ENCODE measurements at regions not wholly inside any gene's neighbourhood (a gene's known extent, or its start where the extent isn't known, plus 50 kb on each side); places are given as distances from the start of the nearest gene placed in this dataset.

DNA sequence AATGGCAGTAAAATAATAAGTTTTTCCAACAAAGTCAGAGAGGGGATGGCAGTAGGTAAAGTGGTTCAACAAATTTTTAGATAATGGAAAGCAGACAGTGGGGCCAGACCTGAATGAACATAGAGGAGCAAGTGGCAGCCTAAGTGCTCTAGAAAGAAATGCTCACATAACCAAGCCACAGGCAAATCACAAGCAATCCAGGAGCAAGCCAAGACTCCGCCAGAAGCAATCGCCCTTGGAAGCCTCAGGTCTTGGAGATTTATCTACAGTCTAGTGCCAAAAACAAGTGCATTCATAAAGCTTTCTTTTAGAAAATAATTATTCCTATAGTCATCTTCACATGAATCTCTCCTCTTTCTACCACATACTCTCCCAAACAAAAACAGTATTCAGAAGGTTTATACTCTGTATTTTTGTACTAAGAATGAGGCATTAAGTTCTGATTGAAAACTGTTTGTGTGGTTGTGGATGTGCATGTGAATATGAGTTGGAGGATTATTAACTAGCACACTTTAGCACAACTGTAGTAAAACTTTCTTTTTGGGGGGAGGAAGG is 375.5 kb downstream of the CDH9 start:
- no peak overlapping the region for H2AFZ ChIP-seq (ENCODE audit: low read depth, low read length)
- no peak overlapping the region for H3K4me2 ChIP-seq (ENCODE audit: low read length)
- no peak overlapping the region for H3K27ac Mint-ChIP-seq (ENCODE audit: unreplicated experiment)
- H3K79me2 ChIP-seq (ENCODE audit: insufficient read depth, low read length): no peaks in the 10 kb centered on the region
- no peak overlapping the region for H3K4me3 Mint-ChIP-seq (ENCODE audit: unreplicated experiment)
- H3K27ac ChIP-seq (ENCODE audit: low read depth, low read length): no peak overlapping the region
- H3K9me3 ChIP-seq (ENCODE audit: insufficient read depth, low read depth, low read length): peaks cover 3% of the 10 kb centered on the region
- no peaks in the 10 kb centered on the region for H3K36me3 Mint-ChIP-seq (ENCODE audit: low read depth, unreplicated experiment)
- no peak overlapping the region for H3K4me3 ChIP-seq (ENCODE audit: insufficient read depth, low read depth, low read length)
- no peaks in the 10 kb centered on the region for H3K27me3 ChIP-seq (ENCODE audit: insufficient read depth, low read length)
- TF ChIP-seq, protein P1, sequence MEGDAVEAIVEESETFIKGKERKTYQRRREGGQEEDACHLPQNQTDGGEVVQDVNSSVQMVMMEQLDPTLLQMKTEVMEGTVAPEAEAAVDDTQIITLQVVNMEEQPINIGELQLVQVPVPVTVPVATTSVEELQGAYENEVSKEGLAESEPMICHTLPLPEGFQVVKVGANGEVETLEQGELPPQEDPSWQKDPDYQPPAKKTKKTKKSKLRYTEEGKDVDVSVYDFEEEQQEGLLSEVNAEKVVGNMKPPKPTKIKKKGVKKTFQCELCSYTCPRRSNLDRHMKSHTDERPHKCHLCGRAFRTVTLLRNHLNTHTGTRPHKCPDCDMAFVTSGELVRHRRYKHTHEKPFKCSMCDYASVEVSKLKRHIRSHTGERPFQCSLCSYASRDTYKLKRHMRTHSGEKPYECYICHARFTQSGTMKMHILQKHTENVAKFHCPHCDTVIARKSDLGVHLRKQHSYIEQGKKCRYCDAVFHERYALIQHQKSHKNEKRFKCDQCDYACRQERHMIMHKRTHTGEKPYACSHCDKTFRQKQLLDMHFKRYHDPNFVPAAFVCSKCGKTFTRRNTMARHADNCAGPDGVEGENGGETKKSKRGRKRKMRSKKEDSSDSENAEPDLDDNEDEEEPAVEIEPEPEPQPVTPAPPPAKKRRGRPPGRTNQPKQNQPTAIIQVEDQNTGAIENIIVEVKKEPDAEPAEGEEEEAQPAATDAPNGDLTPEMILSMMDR (IDR thresholded peaks at IDR 0.05; ENCODE audit: insufficient read depth, low read depth, low read length): no peak
- no peak for TF ChIP-seq EZH2 (IDR thresholded peaks at IDR 0.05; ENCODE audit: insufficient read depth, low read length)
- DNase-seq (ENCODE audit: low read depth) (no peak), FAIRE-seq (no peak)
- no peak overlapping the region for H3K9ac ChIP-seq (ENCODE audit: low read length)
- no peaks in the 10 kb centered on the region for H3K4me1 ChIP-seq (ENCODE audit: insufficient read depth, low read length)
- no peaks in the 10 kb centered on the region for H3K4me1 Mint-ChIP-seq (ENCODE audit: low read depth, unreplicated experiment)
- peaks cover 2% of the 10 kb centered on the region for H3K9me3 Mint-ChIP-seq (ENCODE audit: unreplicated experiment)
- H3K36me3 ChIP-seq (ENCODE audit: insufficient read depth, low read length): no peaks in the 10 kb centered on the region
- no peaks in the 10 kb centered on the region for H4K20me1 ChIP-seq (ENCODE audit: insufficient read depth, low read length)
- H3K27me3 Mint-ChIP-seq (ENCODE audit: low read depth, unreplicated experiment): no peaks in the 10 kb centered on the region

DNA sequence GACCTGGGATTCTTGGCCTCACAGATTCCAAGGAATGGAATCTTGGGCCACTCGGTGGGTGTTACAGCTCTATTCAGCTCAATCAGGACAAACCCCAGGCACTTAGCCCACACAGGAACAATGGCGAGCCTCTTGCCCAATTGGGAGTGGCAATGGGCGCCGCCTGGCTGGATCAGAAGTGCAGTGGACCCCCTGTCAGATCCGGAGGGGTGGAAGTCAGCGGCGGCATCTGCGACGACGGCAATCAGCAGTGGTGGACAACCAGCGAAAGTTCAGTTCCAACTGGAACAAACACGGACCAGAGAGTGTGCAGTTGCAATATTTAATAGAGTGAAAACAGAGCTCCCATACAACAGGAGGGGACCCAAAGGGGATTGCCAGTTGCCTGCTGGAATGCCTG is 378.3 kb downstream of the CDH9 start:
- H3K27me3 Mint-ChIP-seq (ENCODE audit: low read depth, unreplicated experiment): no peaks in the 10 kb centered on the region
- H3K36me3 Mint-ChIP-seq (ENCODE audit: low read depth, unreplicated experiment): no peaks in the 10 kb centered on the region
- H4K20me1 ChIP-seq (ENCODE audit: insufficient read depth, low read length): no peaks in the 10 kb centered on the region
- no peak overlapping the region for H3K4me3 Mint-ChIP-seq (ENCODE audit: unreplicated experiment)
- no peak overlapping the region for H3K4me2 ChIP-seq (ENCODE audit: low read length)
- TF ChIP-seq, protein P1 (IDR thresholded peaks at IDR 0.05; ENCODE audit: insufficient read depth, low read depth, low read length): no peak
- TF ChIP-seq EZH2 (IDR thresholded peaks at IDR 0.05; ENCODE audit: insufficient read depth, low read length): no peak
- H3K9me3 Mint-ChIP-seq (ENCODE audit: unreplicated experiment): peaks cover 4% of the 10 kb centered on the region
- no peaks in the 10 kb centered on the region for H3K27me3 ChIP-seq (ENCODE audit: insufficient read depth, low read length)
- H3K4me3 ChIP-seq (ENCODE audit: insufficient read depth, low read depth, low read length): no peak overlapping the region
- FAIRE-seq (no peak), DNase-seq (ENCODE audit: low read depth) (no peak)
- H3K9ac ChIP-seq (ENCODE audit: low read length): no peak overlapping the region
- H2AFZ ChIP-seq (ENCODE audit: low read depth, low read length): no peak overlapping the region
- peaks cover 3% of the 10 kb centered on the region for H3K9me3 ChIP-seq (ENCODE audit: insufficient read depth, low read depth, low read length)
- H3K36me3 ChIP-seq (ENCODE audit: insufficient read depth, low read length): no peaks in the 10 kb centered on the region
- H3K79me2 ChIP-seq (ENCODE audit: insufficient read depth, low read length): no peaks in the 10 kb centered on the region
- no peak overlapping the region for H3K27ac Mint-ChIP-seq (ENCODE audit: unreplicated experiment)
- no peak overlapping the region for H3K27ac ChIP-seq (ENCODE audit: low read depth, low read length)
- no peaks in the 10 kb centered on the region for H3K4me1 ChIP-seq (ENCODE audit: insufficient read depth, low read length)
- H3K4me1 Mint-ChIP-seq (ENCODE audit: low read depth, unreplicated experiment): no peaks in the 10 kb centered on the region

GRCh38 chr5:26649000-26649399 is 389.4 kb downstream of the CDH9 start:
- TF ChIP-seq EZH2 (IDR thresholded peaks at IDR 0.05; ENCODE audit: insufficient read depth, low read length): no peak
- TF ChIP-seq, protein P1 (IDR thresholded peaks at IDR 0.05; ENCODE audit: insufficient read depth, low read depth, low read length): no peak
- H3K27ac Mint-ChIP-seq (ENCODE audit: unreplicated experiment): peak overlapping the region; percentile 12
- Histone ChIP-seq H3K27me3 (ENCODE audit: insufficient read depth, low read length) (no peaks in the 10 kb centered on the region), H3K79me2 (ENCODE audit: insufficient read depth, low read length) (no peaks in the 10 kb centered on the region), H3K4me1 (ENCODE audit: insufficient read depth, low read length) (no peaks in the 10 kb centered on the region), H3K36me3 (ENCODE audit: insufficient read depth, low read length) (no peaks in the 10 kb centered on the region), H3K4me3 (ENCODE audit: insufficient read depth, low read depth, low read length) (no peak overlapping the region), H4K20me1 (ENCODE audit: insufficient read depth, low read length) (no peaks in the 10 kb centered on the region), H3K27ac (ENCODE audit: low read depth, low read length) (no peak overlapping the region), H3K9ac (ENCODE audit: low read length) (no peak overlapping the region), H2AFZ (ENCODE audit: low read depth, low read length) (no peak overlapping the region), H3K9me3 (ENCODE audit: insufficient read depth, low read depth, low read length) (no peaks in the 10 kb centered on the region), H3K4me2 (ENCODE audit: low read length) (no peak overlapping the region)
- FAIRE-seq (no peak), DNase-seq (ENCODE audit: low read depth) (no peak)
- no peak overlapping the region for H3K4me3 Mint-ChIP-seq (ENCODE audit: unreplicated experiment)
- H3K27me3 Mint-ChIP-seq (ENCODE audit: low read depth, unreplicated experiment): no peaks in the 10 kb centered on the region
- no peaks in the 10 kb centered on the region for H3K36me3 Mint-ChIP-seq (ENCODE audit: low read depth, unreplicated experiment)
- no peaks in the 10 kb centered on the region for H3K4me1 Mint-ChIP-seq (ENCODE audit: low read depth, unreplicated experiment)
- peaks cover 2% of the 10 kb centered on the region for H3K9me3 Mint-ChIP-seq (ENCODE audit: unreplicated experiment)

All from astrocyte (in vitro differentiated cells and primary cell).